Stomach (tissue), 8 donors: ENCODE measurements at regions not wholly inside any gene's neighbourhood (a gene's known extent, or its start where the extent isn't known, plus 50 kb on each side); places are given as distances from the start of the nearest gene placed in this dataset.

ENCODE experiments used
- DNase-seq, 2 donors: peaks; one replicate each; pipeline versions ENCODE4 v3.0.0 to v3.0.0-alpha.2; 2013 to 2019
- H3K27ac ChIP-seq, 5 donors: fragments of 200-600 bp in 4 of 5; sonication (generic) in 4 of 5; one replicate each; pipeline ENCODE4 v1.5.1; 2013 to 2019; ENCODE audit warnings: mild to moderate bottlenecking in 1 of 5, moderate library complexity in 1 of 5
- H3K27me3 ChIP-seq, 3 donors: fragments of 200-600 bp; sonication (generic); one replicate each; pipeline ENCODE4 v1.5.1; 2017 to 2019; ENCODE audit warnings: mixed run types in 1 of 3
- H3K36me3 ChIP-seq, 4 donors: fragments of 200-600 bp; sonication (generic); 1 replicate in 3 of 4; 2 replicates in 1 of 4; pipeline ENCODE4 v1.5.1; 2016 to 2019
- H3K4me1 ChIP-seq, 4 donors: fragments of 200-600 bp; sonication (generic); one replicate each; pipeline ENCODE4 v1.5.1; 2016 to 2019
- H3K4me3 ChIP-seq, 4 donors: fragments of 200-600 bp; sonication (generic) in 3 of 4; one replicate each; pipeline ENCODE4 v1.5.1; 2016 to 2019; ENCODE audit warnings: mild to moderate bottlenecking in 1 of 4
- H3K9me3 ChIP-seq, 4 donors: fragments of 200-600 bp; sonication (generic); one replicate each; pipeline ENCODE4 v1.5.1; 2016 to 2019
- EP300 ChIP-seq: sonication (generic); formaldehyde crosslinking; IDR thresholded peaks from one replicate; pipeline ENCODE4 v1.6.1; 2017; ENCODE audit warnings: antibody characterized with exemption
- POLR2A ChIP-seq, 4 donors: fragments of 450-650 bp; IDR thresholded peaks; one replicate each; pipeline ENCODE4 v1.6.1; 2016; ENCODE audit warnings: antibody characterized with exemption in 4 of 4, control low read depth in 2 of 4, mild to moderate bottlenecking in 1 of 4, moderate library complexity in 1 of 4
- POLR2AphosphoS5 ChIP-seq, 3 donors: sonication (generic); formaldehyde crosslinking; IDR thresholded peaks; one replicate each; pipeline ENCODE4 v1.6.1; 2016; ENCODE audit warnings: antibody characterized with exemption in 3 of 3
- WGBS, 5 donors: extraction: QIAGEN DNeasy Blood & Tissue Kit in 3 of 5; methylation state at CpG; one replicate each; pipeline versions ENCODE4 v1.1.5 to v1.1.7; 2013 to 2018; 5-methylcytosine and 5-hydroxymethylcytosine counted together
- intact Hi-C: fragments of 100-400 bp; cut with DNase I; formaldehyde crosslinking; loops from one replicate; pipeline ENCODE4 v1.15.1; 2023; ENCODE audit warnings: low total_unique reads
- TF ChIP-seq, protein P1 (sequence below), 7 experiments: fragments of 450-650 bp in 4 of 7; fragments of 200-600 bp in 3 of 7; sonication (generic) in 3 of 7; IDR thresholded peaks; one replicate each; pipeline ENCODE4 v1.5.1; 2016 to 2019; ENCODE audit warnings: antibody characterized with exemption in 7 of 7, control low read depth in 2 of 7, mild to moderate bottlenecking in 1 of 7
- donor health status: healthy with polysubstance abuse.
- donor health status: Bipolar disorder and iron deficiency.
- donor health status: healthy.

DNA sequence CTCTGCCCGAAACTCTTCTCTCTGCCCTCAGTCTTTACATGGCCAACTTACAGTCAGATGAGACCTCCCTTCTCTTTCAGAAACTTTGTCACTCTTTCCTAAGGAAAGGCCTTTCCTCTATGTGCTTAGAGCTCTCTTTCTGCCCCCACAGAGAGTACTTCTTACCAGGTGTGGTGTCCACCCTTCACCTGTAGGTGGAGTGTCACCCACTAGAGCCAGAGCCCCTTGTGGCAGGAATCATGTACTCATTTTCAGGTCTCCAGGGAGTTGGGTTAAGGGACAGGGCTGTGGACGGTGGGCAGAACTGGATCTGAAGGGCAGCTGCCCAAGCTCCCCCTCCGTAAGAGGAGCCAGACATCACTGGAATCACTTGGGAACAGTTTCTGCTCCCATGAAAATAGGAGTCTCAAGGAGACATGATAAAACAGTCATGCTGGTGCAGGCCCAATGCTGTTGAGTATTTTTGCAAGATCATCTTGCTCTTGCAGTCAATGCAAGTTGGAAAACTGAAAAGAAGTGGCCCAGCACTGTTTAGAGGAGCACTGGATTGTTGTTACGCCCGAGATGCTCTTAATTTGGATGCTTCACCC, 436.7 kb downstream of the ZSWIM6 start:
- Histone ChIP-seq H3K4me3 (no peak overlapping the region), H3K27me3 (peaks cover 0 to 7% (median 0%) of the 10 kb centered on the region in 3 donors), H3K27ac (no peak overlapping the region), H3K9me3 (peaks cover 0 to 13% (median 0%) of the 10 kb centered on the region in 4 donors), H3K4me1 (no peaks in the 10 kb centered on the region), H3K36me3 (no peaks in the 10 kb centered on the region)
- intact Hi-C loops: no loop called here
- DNase-seq: peak; percentile 31 to 61
- WGBS, 5 donors: 77 to 86% (median 83%) methylated on average over 5 of the region's 5 CpGs
- TF ChIP-seq, protein P1, sequence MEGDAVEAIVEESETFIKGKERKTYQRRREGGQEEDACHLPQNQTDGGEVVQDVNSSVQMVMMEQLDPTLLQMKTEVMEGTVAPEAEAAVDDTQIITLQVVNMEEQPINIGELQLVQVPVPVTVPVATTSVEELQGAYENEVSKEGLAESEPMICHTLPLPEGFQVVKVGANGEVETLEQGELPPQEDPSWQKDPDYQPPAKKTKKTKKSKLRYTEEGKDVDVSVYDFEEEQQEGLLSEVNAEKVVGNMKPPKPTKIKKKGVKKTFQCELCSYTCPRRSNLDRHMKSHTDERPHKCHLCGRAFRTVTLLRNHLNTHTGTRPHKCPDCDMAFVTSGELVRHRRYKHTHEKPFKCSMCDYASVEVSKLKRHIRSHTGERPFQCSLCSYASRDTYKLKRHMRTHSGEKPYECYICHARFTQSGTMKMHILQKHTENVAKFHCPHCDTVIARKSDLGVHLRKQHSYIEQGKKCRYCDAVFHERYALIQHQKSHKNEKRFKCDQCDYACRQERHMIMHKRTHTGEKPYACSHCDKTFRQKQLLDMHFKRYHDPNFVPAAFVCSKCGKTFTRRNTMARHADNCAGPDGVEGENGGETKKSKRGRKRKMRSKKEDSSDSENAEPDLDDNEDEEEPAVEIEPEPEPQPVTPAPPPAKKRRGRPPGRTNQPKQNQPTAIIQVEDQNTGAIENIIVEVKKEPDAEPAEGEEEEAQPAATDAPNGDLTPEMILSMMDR (IDR thresholded peaks at IDR 0.05): peak in 5 of 7 experiments; percentile 25 to 56 (median 40)
- TF ChIP-seq POLR2AphosphoS5 (IDR thresholded peaks at IDR 0.05) (no peak), EP300 (no peak), POLR2A (IDR thresholded peaks at IDR 0.05) (no peak)

DNA sequence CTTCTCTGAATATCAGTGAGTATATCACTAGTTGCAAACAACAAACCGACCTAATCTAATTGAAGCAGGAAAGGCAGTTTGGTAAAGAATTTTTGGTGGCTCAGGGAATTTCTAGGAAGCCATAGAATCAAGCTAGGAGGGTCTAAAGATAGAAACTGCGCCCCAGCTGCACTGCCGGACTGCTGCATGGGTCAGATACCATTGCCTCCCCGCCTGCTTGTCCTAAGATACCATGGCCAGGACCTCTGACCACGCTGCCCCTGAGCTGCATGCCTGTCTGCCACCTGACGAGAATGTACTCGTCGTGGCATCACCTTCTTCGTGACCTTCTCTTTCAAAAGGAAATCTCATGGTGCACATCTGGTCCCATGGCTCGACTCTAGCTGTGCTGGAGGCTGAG, 439.0 kb downstream of the ZSWIM6 start:
- 64 to 78% (median 68%) methylated on average over 10 of the region's 10 CpGs for WGBS, 5 donors
- Histone ChIP-seq H3K4me3 (no peak overlapping the region), H3K36me3 (no peaks in the 10 kb centered on the region), H3K27ac (no peak overlapping the region), H3K4me1 (no peaks in the 10 kb centered on the region), H3K9me3 (no peaks in the 10 kb centered on the region), H3K27me3 (peaks cover 0 to 19% (median 0%) of the 10 kb centered on the region in 3 donors)
- TF ChIP-seq EP300 (no peak), POLR2A (IDR thresholded peaks at IDR 0.05) (no peak), POLR2AphosphoS5 (IDR thresholded peaks at IDR 0.05) (no peak)
- TF ChIP-seq, protein P1 (IDR thresholded peaks at IDR 0.05): no peak
- DNase-seq: no peak
- intact Hi-C loops: no loop called here

DNA sequence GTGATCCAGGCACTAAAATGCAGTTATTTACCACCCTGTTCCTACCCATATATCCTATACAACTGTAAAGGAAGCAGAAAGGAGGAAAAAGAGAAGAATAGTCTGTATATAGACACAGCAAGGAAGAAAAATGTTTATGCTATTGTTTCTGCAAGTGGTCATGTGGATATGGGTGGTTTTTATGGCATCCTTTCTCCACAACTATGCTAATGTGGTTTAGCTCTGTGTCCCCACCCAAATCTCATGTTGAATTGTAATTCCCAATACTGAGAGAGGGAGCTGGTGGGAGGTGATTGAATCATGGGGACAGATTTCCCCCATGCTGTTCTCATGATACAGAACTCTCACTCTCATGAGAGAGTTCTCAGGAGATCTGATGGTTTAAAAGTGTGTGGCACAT, 439.8 kb downstream of the ZSWIM6 start:
- H3K9me3 ChIP-seq: no peaks in the 10 kb centered on the region
- TF ChIP-seq EP300: no peak
- TF ChIP-seq POLR2A (IDR thresholded peaks at IDR 0.05): no peak
- TF ChIP-seq POLR2AphosphoS5 (IDR thresholded peaks at IDR 0.05): no peak
- TF ChIP-seq, protein P1 (IDR thresholded peaks at IDR 0.05): no peak
- no peaks in the 10 kb centered on the region for H3K4me1 ChIP-seq
- no peak overlapping the region for H3K27ac ChIP-seq
- H3K27me3 ChIP-seq: peaks cover 0 to 24% (median 0%) of the 10 kb centered on the region in 3 donors
- H3K4me3 ChIP-seq: no peak overlapping the region
- no peaks in the 10 kb centered on the region for H3K36me3 ChIP-seq
- DNase-seq: no peak
- intact Hi-C loops: no loop called here

DNA sequence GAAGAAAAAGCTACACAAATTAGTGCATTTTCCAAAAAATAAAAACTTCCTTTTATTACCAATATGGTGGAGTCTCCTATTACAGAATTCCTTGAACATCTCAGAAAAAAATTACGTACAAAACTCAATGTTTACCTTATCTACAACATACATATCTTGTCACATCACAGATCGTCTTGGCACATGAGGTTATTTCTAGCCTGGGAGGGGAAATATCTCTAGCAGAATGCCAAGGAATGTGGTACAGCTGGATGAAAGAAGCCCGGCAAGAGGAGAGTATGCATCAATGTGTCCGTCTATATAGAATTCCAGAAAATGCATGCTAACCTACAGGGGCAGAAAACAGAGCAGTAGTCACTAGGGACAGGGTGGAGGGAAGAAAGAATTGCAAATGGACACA, 443.8 kb downstream of the ZSWIM6 start:
- H3K4me3 ChIP-seq: no peak overlapping the region
- H3K27me3 ChIP-seq: peaks cover 0 to 17% (median 3%) of the 10 kb centered on the region in 3 donors
- no peak for DNase-seq
- intact Hi-C loops: no loop called here
- no peaks in the 10 kb centered on the region for H3K9me3 ChIP-seq
- H3K27ac ChIP-seq: no peak overlapping the region
- 59 to 71% (median 69%) methylated on average over 4 of the region's 4 CpGs for WGBS, 5 donors
- TF ChIP-seq POLR2A (IDR thresholded peaks at IDR 0.05) (no peak), EP300 (no peak), POLR2AphosphoS5 (IDR thresholded peaks at IDR 0.05) (no peak)
- TF ChIP-seq, protein P1 (IDR thresholded peaks at IDR 0.05): no peak
- no peaks in the 10 kb centered on the region for H3K4me1 ChIP-seq
- H3K36me3 ChIP-seq: no peaks in the 10 kb centered on the region
